Ascending aorta (tissue), 2 donors: ENCODE measurements at regions not wholly inside any gene's neighbourhood (a gene's known extent, or its start where the extent isn't known, plus 50 kb on each side); places are given as distances from the start of the nearest gene placed in this dataset.

Experiments used
- DNase-seq, 2 donors: peaks; one replicate each; pipeline ENCODE4 v3.0.0-alpha.2; 2019; ENCODE audit warnings: low spot score in 2 of 2
- H3K27ac ChIP-seq, 2 donors: fragments of 200-600 bp; sonication (generic); one replicate each; pipeline ENCODE4 v1.5.1; 2016 to 2017; ENCODE audit warnings: mild to moderate bottlenecking in 1 of 2
- H3K27me3 ChIP-seq: fragments of 200-600 bp; sonication (generic); one replicate; pipeline ENCODE4 v1.5.1; 2017
- H3K36me3 ChIP-seq, 2 donors: fragments of 200-600 bp; sonication (generic); one replicate each; pipeline ENCODE4 v1.5.1; 2016
- H3K4me1 ChIP-seq, 2 donors: fragments of 200-600 bp; sonication (generic); one replicate each; pipeline ENCODE4 v1.5.1; 2016 to 2017; ENCODE audit warnings: mild to moderate bottlenecking in 1 of 2
- H3K4me3 ChIP-seq, 2 donors: fragments of 200-600 bp; sonication (generic); one replicate each; pipeline ENCODE4 v1.5.1; 2016 to 2017; ENCODE audit warnings: mild to moderate bottlenecking in 1 of 2
- H3K9me3 ChIP-seq, 2 donors: fragments of 200-600 bp; sonication (generic); one replicate each; pipeline ENCODE4 v1.5.1; 2016
- intact Hi-C: fragments of 100-400 bp; cut with DNase I; formaldehyde crosslinking; loops from one replicate; pipeline ENCODE4 v1.15.1; 2023
- TF ChIP-seq, protein P1 (sequence below), 3 experiments: fragments of 200-600 bp in 2 of 3; fragments of 450-650 bp in 1 of 3; sonication (generic) in 2 of 3; IDR thresholded peaks; one replicate each; pipeline ENCODE4 v1.5.1; 2016 to 2019; ENCODE audit warnings: antibody characterized with exemption in 3 of 3, mild to moderate bottlenecking in 1 of 3, moderate library complexity in 1 of 3

DNA sequence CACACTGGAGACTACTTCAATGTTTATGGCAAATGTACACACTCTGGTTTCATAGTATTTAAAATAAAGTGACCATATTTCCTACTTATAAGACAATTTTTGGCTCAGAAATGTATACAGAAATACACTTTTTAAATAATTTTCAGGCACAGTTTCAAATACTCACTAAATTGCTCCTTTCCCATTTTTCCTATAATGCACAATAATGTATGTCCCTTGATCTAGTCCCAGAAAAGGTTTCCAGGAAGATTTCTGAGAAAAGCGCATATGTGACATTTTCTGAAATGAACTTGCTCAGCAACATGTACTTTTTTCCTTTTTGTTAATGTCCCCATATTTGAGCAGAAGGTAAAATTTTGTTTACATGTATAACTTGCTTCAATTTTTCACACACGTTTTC lies 591.4 kb downstream of the CD109 start:
- Histone ChIP-seq H3K27me3 (no peaks in the 10 kb centered on the region), H3K9me3 (no peaks in the 10 kb centered on the region), H3K27ac (no peak overlapping the region), H3K4me1 (no peaks in the 10 kb centered on the region), H3K36me3 (no peaks in the 10 kb centered on the region), H3K4me3 (no peak overlapping the region)
- DNase-seq = no peak
- intact Hi-C loops = no loop called here
- TF ChIP-seq, protein P1, sequence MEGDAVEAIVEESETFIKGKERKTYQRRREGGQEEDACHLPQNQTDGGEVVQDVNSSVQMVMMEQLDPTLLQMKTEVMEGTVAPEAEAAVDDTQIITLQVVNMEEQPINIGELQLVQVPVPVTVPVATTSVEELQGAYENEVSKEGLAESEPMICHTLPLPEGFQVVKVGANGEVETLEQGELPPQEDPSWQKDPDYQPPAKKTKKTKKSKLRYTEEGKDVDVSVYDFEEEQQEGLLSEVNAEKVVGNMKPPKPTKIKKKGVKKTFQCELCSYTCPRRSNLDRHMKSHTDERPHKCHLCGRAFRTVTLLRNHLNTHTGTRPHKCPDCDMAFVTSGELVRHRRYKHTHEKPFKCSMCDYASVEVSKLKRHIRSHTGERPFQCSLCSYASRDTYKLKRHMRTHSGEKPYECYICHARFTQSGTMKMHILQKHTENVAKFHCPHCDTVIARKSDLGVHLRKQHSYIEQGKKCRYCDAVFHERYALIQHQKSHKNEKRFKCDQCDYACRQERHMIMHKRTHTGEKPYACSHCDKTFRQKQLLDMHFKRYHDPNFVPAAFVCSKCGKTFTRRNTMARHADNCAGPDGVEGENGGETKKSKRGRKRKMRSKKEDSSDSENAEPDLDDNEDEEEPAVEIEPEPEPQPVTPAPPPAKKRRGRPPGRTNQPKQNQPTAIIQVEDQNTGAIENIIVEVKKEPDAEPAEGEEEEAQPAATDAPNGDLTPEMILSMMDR (IDR thresholded peaks at IDR 0.05) = no peak

DNA sequence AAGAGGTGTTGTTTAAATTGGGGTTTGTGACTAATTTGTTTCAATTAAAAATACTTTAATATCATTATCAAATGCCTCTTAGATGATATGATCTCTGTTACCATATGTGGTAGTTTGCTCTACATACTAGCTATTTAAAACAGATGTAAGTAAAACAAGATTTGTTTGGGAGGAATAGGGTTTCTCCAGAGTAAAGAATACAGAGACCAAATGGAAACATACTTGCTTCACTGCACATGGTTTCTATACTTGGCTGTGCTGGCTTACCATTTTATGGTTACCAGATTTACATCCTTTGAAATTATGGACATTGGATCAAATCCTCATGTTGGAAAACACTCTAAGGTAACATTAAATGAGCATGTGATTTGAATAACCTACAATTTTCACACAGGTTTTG lies 588.3 kb downstream of the CD109 start:
- Histone ChIP-seq H3K36me3 (no peaks in the 10 kb centered on the region), H3K27ac (no peak overlapping the region), H3K4me3 (no peak overlapping the region), H3K4me1 (no peaks in the 10 kb centered on the region), H3K9me3 (no peaks in the 10 kb centered on the region), H3K27me3 (no peaks in the 10 kb centered on the region)
- no peak for DNase-seq
- intact Hi-C loops = no loop called here
- TF ChIP-seq, protein P1 (IDR thresholded peaks at IDR 0.05) = no peak

DNA sequence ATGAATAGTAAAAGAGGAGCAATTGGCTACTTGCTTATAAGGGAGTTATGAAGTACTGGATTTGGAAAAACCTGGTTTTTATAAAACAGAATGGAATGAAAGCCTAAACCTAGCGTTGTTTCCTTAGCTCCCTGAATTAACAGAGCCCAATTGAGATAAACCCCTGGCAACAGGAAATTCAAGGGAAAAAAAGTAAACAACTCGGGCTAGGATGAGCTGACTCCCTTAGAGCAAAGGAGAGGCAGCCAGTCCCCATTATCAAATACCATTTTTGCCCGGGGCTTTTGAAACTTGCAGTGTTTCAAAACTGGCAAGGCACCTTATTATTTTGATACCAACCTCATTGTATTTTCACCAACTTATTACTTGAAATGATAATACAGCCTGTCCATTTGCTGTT lies 587.5 kb downstream of the CD109 start:
- intact Hi-C loops = no loop called here
- H3K27me3 ChIP-seq = no peaks in the 10 kb centered on the region
- no peaks in the 10 kb centered on the region for H3K36me3 ChIP-seq
- H3K9me3 ChIP-seq = no peaks in the 10 kb centered on the region
- no peak overlapping the region for H3K4me3 ChIP-seq
- no peak overlapping the region for H3K27ac ChIP-seq
- TF ChIP-seq, protein P1 (IDR thresholded peaks at IDR 0.05) = no peak
- H3K4me1 ChIP-seq = no peaks in the 10 kb centered on the region
- no peak for DNase-seq

DNA sequence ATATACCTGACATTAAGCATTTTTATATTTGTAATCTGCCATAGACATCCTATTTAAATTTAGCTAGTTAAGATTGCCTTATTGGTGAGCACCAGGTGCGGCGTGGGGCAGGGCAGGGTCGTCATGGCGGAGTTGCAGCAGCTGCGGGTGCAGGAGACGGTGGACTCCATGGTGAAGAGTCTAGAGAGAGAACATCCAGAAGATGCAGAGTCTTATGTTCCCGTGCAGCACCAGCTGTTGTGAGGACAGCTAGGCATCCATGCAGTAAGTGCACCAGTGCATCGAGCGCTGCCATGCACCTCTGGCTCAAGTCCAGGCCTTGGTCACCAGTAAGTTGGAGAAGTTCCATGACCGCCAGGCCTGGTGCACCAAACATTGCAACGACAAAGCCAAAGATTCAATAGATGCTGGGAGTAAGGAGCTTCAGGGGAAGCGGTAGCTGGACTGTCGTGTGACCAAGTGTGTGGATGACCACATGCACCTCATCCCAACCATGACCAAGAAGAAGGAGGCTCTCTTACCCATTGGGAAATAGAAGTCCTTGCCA lies 586.2 kb downstream of the CD109 start:
- H3K36me3 ChIP-seq = no peaks in the 10 kb centered on the region
- intact Hi-C loops = no loop called here
- H3K27ac ChIP-seq = no peak overlapping the region
- H3K9me3 ChIP-seq = no peaks in the 10 kb centered on the region
- TF ChIP-seq, protein P1 (IDR thresholded peaks at IDR 0.05) = no peak
- no peak overlapping the region for H3K4me3 ChIP-seq
- H3K27me3 ChIP-seq = no peaks in the 10 kb centered on the region
- no peak for DNase-seq
- H3K4me1 ChIP-seq = no peaks in the 10 kb centered on the region

DNA sequence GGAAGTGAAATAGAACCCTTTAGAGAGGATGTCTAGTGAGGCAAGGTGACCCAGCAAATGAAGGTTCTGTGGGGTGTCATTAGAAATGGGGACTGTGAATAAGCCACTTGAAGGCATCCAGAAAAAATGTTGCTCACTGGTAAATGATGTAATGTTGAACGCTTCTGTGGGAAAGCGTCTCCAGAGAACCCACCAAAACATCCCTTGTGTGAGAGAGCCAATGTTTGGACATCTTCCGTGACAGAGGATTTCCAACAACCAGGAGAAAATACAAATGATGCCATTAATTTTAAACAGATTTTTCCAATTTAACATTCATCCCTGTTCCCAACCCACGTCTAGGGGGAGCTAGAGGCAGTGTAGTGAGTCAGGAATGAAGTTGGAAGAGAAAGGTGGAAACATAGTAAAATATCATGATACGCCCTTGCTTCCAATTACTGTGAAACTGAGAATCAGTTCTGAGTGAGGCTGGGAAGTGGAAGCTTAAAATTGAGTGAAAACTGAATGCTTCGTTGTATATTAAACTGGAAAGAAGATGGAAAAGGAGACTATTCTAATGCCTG lies 584.2 kb downstream of the CD109 start:
- TF ChIP-seq, protein P1 (IDR thresholded peaks at IDR 0.05) = no peak
- Histone ChIP-seq H3K4me3 (no peak overlapping the region), H3K27ac (no peak overlapping the region), H3K36me3 (no peaks in the 10 kb centered on the region), H3K4me1 (no peaks in the 10 kb centered on the region), H3K9me3 (no peaks in the 10 kb centered on the region), H3K27me3 (no peaks in the 10 kb centered on the region)
- DNase-seq = no peak
- intact Hi-C loops = no loop called here

DNA sequence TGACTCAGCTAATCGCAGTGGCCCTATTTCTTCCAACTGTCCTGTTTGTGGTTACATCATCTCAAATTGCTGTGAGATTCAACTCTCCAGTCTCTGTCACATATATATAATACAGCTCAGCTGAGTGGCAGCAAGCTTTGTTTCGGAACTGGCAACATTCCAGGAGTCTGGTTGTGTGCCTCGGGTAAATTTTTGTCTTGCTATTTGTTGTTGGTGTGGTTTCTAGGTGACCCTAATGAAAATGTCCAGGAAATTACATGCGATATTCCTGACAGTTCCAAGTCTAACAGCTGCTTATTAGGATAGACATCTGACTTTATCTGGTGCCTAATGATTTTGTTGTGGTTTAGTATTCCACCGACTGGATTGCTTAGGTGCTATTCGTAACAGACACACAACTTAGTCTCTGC lies 581.8 kb downstream of the CD109 start:
- no peak overlapping the region for H3K27ac ChIP-seq

More for the DNA sequence above, 581.8 kb downstream of the CD109 start:
- no peaks in the 10 kb centered on the region for H3K9me3 ChIP-seq
- H3K4me1 ChIP-seq = no peaks in the 10 kb centered on the region
- intact Hi-C loops = no loop called here
- no peaks in the 10 kb centered on the region for H3K27me3 ChIP-seq
- DNase-seq = no peak
- TF ChIP-seq, protein P1 (IDR thresholded peaks at IDR 0.05) = no peak
- H3K4me3 ChIP-seq = no peak overlapping the region
- H3K36me3 ChIP-seq = no peaks in the 10 kb centered on the region
